B cell (primary cell): ENCODE measurements at regions not wholly inside any gene's neighbourhood (a gene's known extent, or its start where the extent isn't known, plus 50 kb on each side); places are given as distances from the start of the nearest gene placed in this dataset.

Experiments used
- ATAC-seq: fragments of 200-7000 bp; cut with Tn5 transposase; one replicate; pipeline ENCODE4 v1.10.0; 2021; ENCODE audit warnings: low read depth, mild to moderate bottlenecking, moderate number of reproducible peaks, moderate library complexity
- CTCF ChIA-PET: fragments of 350-600 bp; sonication (Branson Sonifier 250); formaldehyde crosslinking; loops from one replicate; lab custom pipeline; 2021; ENCODE audit warnings: antibody characterized with exemption, inconsistent platforms; lab: Charles Lee
- POLR2A ChIA-PET: fragments of 350-600 bp; sonication (Branson Sonifier 250); formaldehyde crosslinking; loops from one replicate; lab custom pipeline; 2021; ENCODE audit warnings: antibody characterized with exemption; lab: Charles Lee
- DNase-seq: peaks from one replicate; pipeline ENCODE4 v3.0.0; 2013
- H2AFZ ChIP-seq: 2 replicates; pipeline ENCODE4 v1.6.1; 2012; ENCODE audit warnings: mild to moderate bottlenecking, low read depth, low read length; ENCODE audit not compliant: insufficient read depth, poor library complexity, severe bottlenecking
- H3K27ac ChIP-seq, 2 donors: 1 replicate in 1 of 2; 2 replicates in 1 of 2; pipeline ENCODE4 v1.5.1; 2012 to 2013; ENCODE audit warnings: low read length in 2 of 2, mild to moderate bottlenecking in 2 of 2, moderate library complexity in 1 of 2
- H3K27me3 ChIP-seq, 4 experiments: fragments of 200-600 bp in 1 of 4; sonication (generic) in 1 of 4; replicated peaks in 1 of 4; 1 replicate in 2 of 4; 2 replicates in 2 of 4; pipeline versions ENCODE4 v1.6.1 to v1.7.0; 2013 to 2016; ENCODE audit warnings: low read length in 3 of 4, mild to moderate bottlenecking in 2 of 4, mixed read lengths in 1 of 4, moderate library complexity in 1 of 4; ENCODE audit not compliant: insufficient read depth in 4 of 4, control insufficient read depth in 3 of 4; ENCODE audit errors: control extremely low read depth in 1 of 4
- H3K36me3 ChIP-seq, 2 experiments: replicated peaks in 1 of 2; 1 replicate in 1 of 2; 2 replicates in 1 of 2; pipeline versions ENCODE4 v1.6.1 to v1.7.1; 2013; ENCODE audit warnings: low read length in 1 of 2; ENCODE audit not compliant: insufficient read depth in 2 of 2, control insufficient read depth in 1 of 2; ENCODE audit errors: control extremely low read depth in 1 of 2, extremely low read depth in 1 of 2
- H3K4me1 ChIP-seq, 2 donors: fragments of 200-600 bp in 1 of 2; sonication (generic) in 1 of 2; 1 replicate in 1 of 2; 2 replicates in 1 of 2; pipeline versions ENCODE4 v1.5.1 to v1.6.1; 2013 to 2017; ENCODE audit warnings: low read length in 2 of 2; ENCODE audit not compliant: control insufficient read depth in 2 of 2, insufficient read depth in 2 of 2
- H3K4me2 ChIP-seq: replicated peaks from 2 replicates; pipeline ENCODE3; 2012; ENCODE audit warnings: mild to moderate bottlenecking, low read depth, low read length; ENCODE audit not compliant: poor library complexity, severe bottlenecking
- H3K4me3 ChIP-seq, 5 experiments: fragments of 200-600 bp in 1 of 5; sonication (generic) in 1 of 5; 1 replicate in 3 of 5; 2 replicates in 2 of 5; pipeline versions ENCODE4 v1.5.1 to v1.7.0; 2011 to 2016; ENCODE audit warnings: low read length in 4 of 5, mild to moderate bottlenecking in 4 of 5, low read depth in 2 of 5, control low read depth in 1 of 5, moderate library complexity in 1 of 5; ENCODE audit not compliant: insufficient read depth in 1 of 5; ENCODE audit errors: control extremely low read depth in 1 of 5, extremely low read depth in 1 of 5
- H3K79me2 ChIP-seq: fragments of 200-600 bp; sonication (generic); one replicate; pipeline ENCODE4 v1.6.0; 2016; ENCODE audit warnings: low read length; ENCODE audit not compliant: control insufficient read depth, insufficient read depth
- H3K9ac ChIP-seq: fragments of 200-600 bp; sonication (generic); 2 replicates; pipeline ENCODE4 v1.6.1; 2017; ENCODE audit warnings: mild to moderate bottlenecking, low read length, moderate library complexity
- H3K9me3 ChIP-seq, 3 donors: one replicate each; pipeline versions ENCODE4 v1.6.1 to v1.7.1; 2013; ENCODE audit warnings: low read length in 2 of 3; ENCODE audit not compliant: control insufficient read depth in 2 of 3, insufficient read depth in 1 of 3; ENCODE audit errors: control extremely low read depth in 1 of 3
- H4K20me1 ChIP-seq: 2 replicates; pipeline ENCODE4 v1.6.0; 2012; ENCODE audit warnings: mild to moderate bottlenecking, low read length; ENCODE audit not compliant: insufficient read depth, control insufficient read depth, poor library complexity, severe bottlenecking
- H3K27ac Mint-ChIP-seq: one replicate; pipeline ENCODE4 v1.8.0; 2021; ENCODE audit warnings: mixed read lengths
- H3K27me3 Mint-ChIP-seq: one replicate; pipeline ENCODE4 v1.8.0; 2021; ENCODE audit warnings: mixed read lengths
- H3K4me1 Mint-ChIP-seq: one replicate; pipeline ENCODE4 v1.8.0; 2021; ENCODE audit warnings: mixed read lengths
- H3K4me3 Mint-ChIP-seq: one replicate; pipeline ENCODE4 v1.8.0; 2021; ENCODE audit warnings: mixed read lengths
- H3K9me3 Mint-ChIP-seq: one replicate; pipeline ENCODE4 v1.8.0; 2022; ENCODE audit warnings: mixed read lengths; ENCODE audit not compliant: insufficient read depth
- CTCF ChIP-seq: fragments of 200-600 bp; IDR thresholded peaks from one replicate; pipeline ENCODE4 v1.8.0; 2022; ENCODE audit warnings: antibody characterized with exemption, mild to moderate bottlenecking
- EZH2 ChIP-seq: IDR thresholded peaks from 2 replicates; pipeline ENCODE4 v1.6.1; 2012; ENCODE audit warnings: borderline replicate concordance, low read depth, mild to moderate bottlenecking, moderate library complexity, low read length; ENCODE audit not compliant: insufficient read depth, poor library complexity, severe bottlenecking
- WGBS: methylation state at CpG from one replicate; pipeline ENCODE4 v1.1.5; 2013; ENCODE audit warnings: missing lambda C conversion rate; ENCODE audit not compliant: insufficient coverage; 5-methylcytosine and 5-hydroxymethylcytosine counted together
- intact Hi-C: fragments of 100-400 bp; cut with micrococcal nuclease; formaldehyde crosslinking; loops from one replicate; pipeline ENCODE4 v1.10.0; 2022

- TF ChIP-seq CTCF = no peak
- TF ChIP-seq EZH2 = no peak
- no peak for ATAC-seq
Measured at GRCh38 chr5:18050776-18051175, 416.5 kb downstream of the TAF11L14 start.

GRCh38 chr5:18051953-18052352 lies 417.7 kb downstream of the TAF11L14 start:
- ATAC-seq = no peak
- Histone ChIP-seq H3K79me2 (no peaks in the 10 kb centered on the region), H3K9me3 (no peaks in the 10 kb centered on the region), H4K20me1 (no peaks in the 10 kb centered on the region), H3K4me3 (no peak overlapping the region), H3K27me3 (no peaks in the 10 kb centered on the region), H3K4me1 (no peaks in the 10 kb centered on the region), H3K4me2 (no peak overlapping the region), H3K36me3 (no peaks in the 10 kb centered on the region), H3K27ac (no peak overlapping the region), H2AFZ (no peak overlapping the region), H3K9ac (no peak overlapping the region)
- DNase-seq = no peak
- Mint-ChIP-seq H3K9me3 (no peaks in the 10 kb centered on the region), H3K4me3 (no peak overlapping the region), H3K27me3 (no peaks in the 10 kb centered on the region), H3K4me1 (no peaks in the 10 kb centered on the region), H3K27ac (no peak overlapping the region)
- TF ChIP-seq EZH2 (no peak), CTCF (no peak)
- ChIA-PET CTCF (no interaction called here), POLR2A (no interaction called here)
- 83% methylated on average over 1 of the region's 1 CpG for WGBS
- intact Hi-C loops = no loop called here

More at GRCh38 chr5:18050776-18051175, 416.5 kb downstream of the TAF11L14 start:
- H3K4me3 Mint-ChIP-seq = no peak overlapping the region
- POLR2A ChIA-PET = no interaction called here
- H3K27me3 Mint-ChIP-seq = no peaks in the 10 kb centered on the region
- Histone ChIP-seq H2AFZ (no peak overlapping the region), H4K20me1 (no peaks in the 10 kb centered on the region), H3K79me2 (no peaks in the 10 kb centered on the region), H3K4me1 (no peaks in the 10 kb centered on the region), H3K9ac (no peak overlapping the region), H3K36me3 (no peaks in the 10 kb centered on the region), H3K9me3 (no peaks in the 10 kb centered on the region), H3K4me2 (no peak overlapping the region), H3K4me3 (no peak overlapping the region), H3K27ac (no peak overlapping the region), H3K27me3 (no peaks in the 10 kb centered on the region)
- intact Hi-C loops = no loop called here
- no peak overlapping the region for H3K27ac Mint-ChIP-seq
- no peak for DNase-seq
- CTCF ChIA-PET = no interaction called here
- H3K9me3 Mint-ChIP-seq = no peaks in the 10 kb centered on the region
- WGBS = 58% methylated on average over 2 of the region's 4 CpGs
- H3K4me1 Mint-ChIP-seq = no peaks in the 10 kb centered on the region
